H1 (cell line): ENCODE measurements at regions not wholly inside any gene's neighbourhood (a gene's known extent, or its start where the extent isn't known, plus 50 kb on each side); places are given as distances from the start of the nearest gene placed in this dataset.

Source experiments
- CTCF ChIA-PET: fragments of 300-600 bp; sonication (Branson Sonifier 250); formaldehyde crosslinking; loops from one replicate; lab custom pipeline; 2021; ENCODE audit not compliant: partially characterized antibody; lab: Charles Lee
- POLR2A ChIA-PET: fragments of 300-600 bp; sonication (Branson Sonifier 250); formaldehyde crosslinking; loops from one replicate; lab custom pipeline; 2021; ENCODE audit warnings: inconsistent platforms; ENCODE audit not compliant: partially characterized antibody; lab: Charles Lee
- DNase-seq, 2 experiments: peaks; one replicate each; pipeline versions ENCODE4 v3.0.0 to v3.0.0-alpha.2; 2010 to 2022; ENCODE audit warnings: low spot score in 2 of 2, low read depth in 1 of 2, mixed read lengths in 1 of 2
- FAIRE-seq: peaks from 2 replicates; lab custom pipeline; 2011; peaks lifted over from hg19 to GRCh38; lab: Jason Lieb, UNC
- H2AFZ ChIP-seq: 2 replicates; pipeline ENCODE4 v1.8.1; 2012; ENCODE audit warnings: low read length, inconsistent platforms
- H2AK5ac ChIP-seq: 2 replicates; pipeline ENCODE4 v1.6.1; 2013; ENCODE audit warnings: low read depth, low read length
- H2BK120ac ChIP-seq: replicated peaks from 2 replicates; pipeline ENCODE3; 2013; ENCODE audit warnings: low read depth, low read length, inconsistent platforms
- H2BK12ac ChIP-seq: 2 replicates; pipeline ENCODE4 v1.6.1; 2013; ENCODE audit warnings: low read depth, low read length
- H2BK15ac ChIP-seq: 2 replicates; pipeline ENCODE4 v1.6.1; 2013; ENCODE audit warnings: low read length
- H2BK20ac ChIP-seq: 2 replicates; pipeline ENCODE4 v1.6.1; 2013; ENCODE audit warnings: low read length
- H2BK5ac ChIP-seq: 2 replicates; pipeline ENCODE4 v1.6.1; 2013; ENCODE audit warnings: low read depth, low read length
- H3K14ac ChIP-seq: 2 replicates; pipeline ENCODE4 v1.6.1; 2013; ENCODE audit warnings: inconsistent platforms; ENCODE audit not compliant: insufficient read length
- H3K18ac ChIP-seq: 2 replicates; pipeline ENCODE4 v1.6.1; 2013; ENCODE audit warnings: low read length; ENCODE audit errors: extremely low read depth
- H3K23ac ChIP-seq: 2 replicates; pipeline ENCODE4 v1.6.1; 2013; ENCODE audit warnings: inconsistent platforms; ENCODE audit not compliant: insufficient read length
- H3K23me2 ChIP-seq: 2 replicates; pipeline ENCODE4 v1.6.1; 2013; ENCODE audit warnings: low read depth, low read length
- H3K27ac ChIP-seq: 2 replicates; pipeline ENCODE4 v1.6.1; 2011; ENCODE audit warnings: low read depth, low read length, inconsistent platforms
- H3K27me3 ChIP-seq, 4 experiments: replicated peaks in 1 of 4; 1 replicate in 1 of 4; 2 replicates in 3 of 4; pipeline versions ENCODE4 v1.6.1 to v1.8.1; 2011 to 2013; ENCODE audit warnings: low read length in 3 of 4, mild to moderate bottlenecking in 3 of 4, inconsistent platforms in 2 of 4, mixed read lengths in 2 of 4, moderate library complexity in 1 of 4; ENCODE audit not compliant: control insufficient read depth in 3 of 4, insufficient read depth in 3 of 4; ENCODE audit errors: extremely low read depth in 1 of 4
- H3K36me3 ChIP-seq, 4 experiments: 2 replicates each; pipeline versions ENCODE4 v1.6.1 to v1.8.1; 2011 to 2013; ENCODE audit warnings: mild to moderate bottlenecking in 4 of 4, low read length in 3 of 4, moderate library complexity in 2 of 4, control low read depth in 1 of 4, inconsistent platforms in 1 of 4; ENCODE audit not compliant: insufficient read depth in 4 of 4, control insufficient read depth in 2 of 4
- H3K4ac ChIP-seq: replicated peaks from 2 replicates; pipeline ENCODE3; 2013; ENCODE audit warnings: low read length, low read depth, mixed read lengths, inconsistent platforms; ENCODE audit not compliant: insufficient read length
- H3K4me1 ChIP-seq, 4 experiments: replicated peaks in 1 of 4; 1 replicate in 1 of 4; 2 replicates in 3 of 4; pipeline versions ENCODE4 v1.6.1 to v1.8.1; 2011 to 2013; ENCODE audit warnings: low read length in 3 of 4, inconsistent platforms in 2 of 4, mixed read lengths in 1 of 4; ENCODE audit not compliant: insufficient read depth in 4 of 4, control insufficient read depth in 3 of 4
- H3K4me2 ChIP-seq, 2 experiments: 2 replicates each; pipeline versions ENCODE4 v1.6.1 to v1.8.1; 2011 to 2013; ENCODE audit warnings: low read depth in 2 of 2, low read length in 2 of 2, control low read depth in 1 of 2, inconsistent platforms in 1 of 2, mild to moderate bottlenecking in 1 of 2; ENCODE audit not compliant: insufficient read depth in 1 of 2
- H3K4me3 ChIP-seq, 4 experiments: fragments of 200-600, 300-600 bp in 1 of 4; sonication (generic), shearing (Covaris generic), sonication (Bioruptor Twin) in 1 of 4; 2 replicates each; pipeline versions ENCODE4 v1.5.1 to v1.8.1; 2011 to 2016; ENCODE audit warnings: low read length in 4 of 4, low read depth in 3 of 4, control low read depth in 2 of 4, inconsistent platforms in 2 of 4, mild to moderate bottlenecking in 2 of 4, mixed read lengths in 1 of 4, moderate library complexity in 1 of 4; ENCODE audit not compliant: insufficient read depth in 2 of 4; ENCODE audit errors: extremely low read depth in 1 of 4
- H3K56ac ChIP-seq: replicated peaks from 2 replicates; pipeline ENCODE3; 2013; ENCODE audit warnings: low read depth, mild to moderate bottlenecking, mixed read lengths, low read length, inconsistent platforms; ENCODE audit not compliant: insufficient read length
- H3K79me1 ChIP-seq: 2 replicates; pipeline ENCODE4 v1.6.1; 2013; ENCODE audit warnings: low read depth, low read length, control low read depth
- H3K79me2 ChIP-seq, 2 experiments: 2 replicates each; pipeline versions ENCODE4 v1.6.1 to v1.8.1; 2012 to 2013; ENCODE audit warnings: low read length in 2 of 2, mild to moderate bottlenecking in 2 of 2, inconsistent platforms in 1 of 2; ENCODE audit not compliant: insufficient read depth in 2 of 2, control insufficient read depth in 1 of 2
- H3K9ac ChIP-seq, 4 experiments: replicated peaks in 1 of 4; 1 replicate in 1 of 4; 2 replicates in 3 of 4; pipeline versions ENCODE4 v1.6.1 to v1.8.1; 2011 to 2013; ENCODE audit warnings: low read depth in 3 of 4, low read length in 3 of 4, control low read depth in 2 of 4, mild to moderate bottlenecking in 2 of 4, moderate library complexity in 2 of 4, inconsistent platforms in 1 of 4; ENCODE audit errors: extremely low read depth in 1 of 4
- H3K9me3 ChIP-seq, 2 experiments: 2 replicates each; pipeline versions ENCODE4 v1.6.1 to v1.8.1; 2012 to 2013; ENCODE audit warnings: mild to moderate bottlenecking in 2 of 2, moderate library complexity in 2 of 2, control low read depth in 1 of 2, inconsistent platforms in 1 of 2, low read depth in 1 of 2, low read length in 1 of 2, mixed read lengths in 1 of 2; ENCODE audit not compliant: insufficient read depth in 2 of 2
- H4K20me1 ChIP-seq, 2 experiments: replicated peaks in 1 of 2; 2 replicates each; pipeline versions ENCODE3 to v1.8.1; 2011 to 2013; ENCODE audit warnings: inconsistent platforms in 2 of 2, low read length in 2 of 2, mild to moderate bottlenecking in 1 of 2; ENCODE audit not compliant: insufficient read depth in 2 of 2, control insufficient read depth in 1 of 2
- H4K5ac ChIP-seq: 2 replicates; pipeline ENCODE4 v1.6.1; 2013; ENCODE audit warnings: low read length, low read depth, mixed read lengths, inconsistent platforms; ENCODE audit not compliant: insufficient read length
- H4K8ac ChIP-seq: 2 replicates; pipeline ENCODE4 v1.8.0; 2013; ENCODE audit warnings: mild to moderate bottlenecking, moderate library complexity, low read length, inconsistent platforms; ENCODE audit not compliant: insufficient read depth; ENCODE audit errors: extremely low read depth
- H4K91ac ChIP-seq: replicated peaks from 2 replicates; pipeline ENCODE3; 2013; ENCODE audit warnings: low read length, mixed read lengths, inconsistent platforms; ENCODE audit not compliant: insufficient read length
- HDAC6 ChIP-seq: IDR thresholded peaks from one replicate; pipeline ENCODE4 v1.7.1; 2012; ENCODE audit warnings: low read depth, mild to moderate bottlenecking, inconsistent platforms, low read length, moderate library complexity
- SP4 ChIP-seq: IDR thresholded peaks from 2 replicates; pipeline ENCODE4 v1.6.1; 2012; ENCODE audit warnings: low read length, inconsistent platforms
- TEAD4 ChIP-seq: IDR thresholded peaks from 2 replicates; pipeline ENCODE4 v1.6.1; 2012; ENCODE audit warnings: low read depth, low read length, inconsistent platforms, mixed read lengths
- ZNF274 ChIP-seq: IDR thresholded peaks from 2 replicates; pipeline ENCODE4 v1.7.0; 2012; ENCODE audit warnings: low read length, borderline replicate concordance; ENCODE audit errors: extremely low read depth
- WGBS, 2 experiments: shearing (Covaris generic) in 1 of 2; methylation state at CpG; one replicate each; pipeline versions ENCODE4 v1.1.6 to v1.1.7; 2013 to 2015; ENCODE audit warnings: low lambda C conversion rate in 2 of 2, mixed read lengths in 2 of 2, inconsistent platforms in 1 of 2, low coverage in 1 of 2, missing lambda C conversion rate in 1 of 2; ENCODE audit not compliant: insufficient replicate concordance in 2 of 2, insufficient coverage in 1 of 2, insufficient read length in 1 of 2; ENCODE audit errors: extremely low coverage in 1 of 2, missing lambda C conversion rate in 1 of 2; 5-methylcytosine and 5-hydroxymethylcytosine counted together

GRCh38 chr5:78699552-78700153, 51.1 kb upstream of the LHFPL2 start:
- ChIA-PET POLR2A (no interaction called here), CTCF (interaction anchor here (0.5 to 1.1 kb wide), 3 partner anchors 19 to 200 kb away, joined by 3 to 5 read pairs (median 3); no protein-coding TSS in a partner anchor)
- WGBS, 2 experiments = 91% methylated on average over 6 of the region's 6 CpGs; no CpG with 5 or more reads in 1 of the 2 experiments
- H3K27ac ChIP-seq = no peak overlapping the region
- H4K91ac ChIP-seq = no peak overlapping the region
- H2BK15ac ChIP-seq = peak overlapping the region; percentile 63; the same call in 1 of the 2 replicates
- H3K4me1 ChIP-seq = no peaks in the 10 kb centered on the region
- DNase-seq = no peak
- no peaks in the 10 kb centered on the region for H3K79me2 ChIP-seq
- no peak overlapping the region for H3K9ac ChIP-seq
- no peak overlapping the region for H2BK20ac ChIP-seq
- H3K4me3 ChIP-seq = no peak overlapping the region
- H2BK12ac ChIP-seq = no peak overlapping the region
- no peak overlapping the region for H2AK5ac ChIP-seq
- FAIRE-seq = no peak
- H3K14ac ChIP-seq = no peak overlapping the region
- no peaks in the 10 kb centered on the region for H3K27me3 ChIP-seq
- no peak overlapping the region for H4K5ac ChIP-seq
- H2BK5ac ChIP-seq = no peak overlapping the region
- H3K4ac ChIP-seq = no peak overlapping the region
- H3K9me3 ChIP-seq = 0 out of 4 replicates have a peak, but pooled peaks cover 0 to 2% of the 10 kb centered on the region in 2 experiments
- no peaks in the 10 kb centered on the region for H4K20me1 ChIP-seq
- H3K23me2 ChIP-seq = no peaks in the 10 kb centered on the region
- no peak overlapping the region for H3K56ac ChIP-seq
- H3K36me3 ChIP-seq = no peaks in the 10 kb centered on the region
- 0 out of 2 replicates have a peak overlapping the region, but pooled peaks have one; percentile 73 for H2AFZ ChIP-seq
- H3K23ac ChIP-seq = no peak overlapping the region
- H3K79me1 ChIP-seq = no peaks in the 10 kb centered on the region
- no peak overlapping the region for H2BK120ac ChIP-seq
- H3K4me2 ChIP-seq = no peak overlapping the region
- no peak overlapping the region for H3K18ac ChIP-seq
- H4K8ac ChIP-seq = no peak overlapping the region
- no peak for TF ChIP-seq ZNF274
- TF ChIP-seq HDAC6 = no peak
- no peak for TF ChIP-seq TEAD4
- TF ChIP-seq SP4 = no peak
